ENCODE measurements at regions not wholly inside any gene's neighbourhood (a gene's known extent, or its start where the extent isn't known, plus 50 kb on each side); places are given as distances from the start of the nearest gene placed in this dataset.
"Not testable (repeated sequence)": the region's sequence is repeated elsewhere in the genome, so short reads cannot be mapped to it uniquely, and the experiment has no call there.

GRCh38 chr14:25431211-25432076, 381.5 kb upstream of the STXBP6 start:
- DNase-seq: peak; percentile 70

DNA sequence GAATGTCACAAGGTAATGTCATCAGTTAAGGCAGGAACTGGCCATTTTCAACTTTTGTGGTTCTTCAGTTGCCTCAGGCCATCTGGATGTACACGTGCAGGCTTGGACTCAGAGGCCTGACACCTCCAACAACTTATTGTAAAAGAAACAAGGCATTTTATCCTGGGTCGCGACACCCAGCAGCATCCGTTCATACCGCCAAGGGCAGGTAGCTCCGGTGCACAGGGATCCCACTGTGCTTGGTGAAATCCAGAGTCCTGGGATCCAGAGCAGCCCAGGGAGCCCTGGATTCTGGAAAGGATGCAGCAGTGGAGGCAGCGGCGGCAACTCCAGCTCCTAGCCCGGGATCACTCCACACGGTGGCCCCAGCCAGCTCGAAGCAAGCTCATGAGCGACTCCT, 380.9 kb upstream of the STXBP6 start:
- no peak for DNase-seq

GRCh38 chr14:25412998-25413397, 363.1 kb upstream of the STXBP6 start:
- DNase-seq: no peak

GRCh38 chr14:25411781-25412757, 362.1 kb upstream of the STXBP6 start:
- peak; percentile 64 for DNase-seq

DNA sequence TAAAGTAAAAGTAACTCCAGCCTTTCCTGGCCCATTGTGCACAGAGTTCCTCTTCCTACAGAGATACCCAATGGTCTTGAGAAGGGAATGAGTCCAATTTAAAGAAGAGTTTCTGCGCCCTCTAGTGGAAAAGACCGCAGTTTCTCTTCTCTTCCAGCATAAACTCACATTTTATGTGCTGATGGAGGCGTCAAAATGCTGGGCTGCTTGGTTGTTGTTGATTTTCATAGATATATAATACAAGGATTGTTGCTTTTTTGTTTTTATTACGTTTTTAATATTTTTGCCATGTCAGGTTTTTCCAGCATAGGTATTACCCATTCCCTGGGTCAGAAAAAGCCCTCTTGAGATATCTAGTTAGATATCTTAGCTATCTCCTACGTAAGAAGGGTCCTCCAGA, 356.9 kb upstream of the STXBP6 start:
- DNase-seq: peak; percentile 86

GRCh38 chr14:25400607-25401206, 350.8 kb upstream of the STXBP6 start:
- peak; percentile 87 for DNase-seq

DNA sequence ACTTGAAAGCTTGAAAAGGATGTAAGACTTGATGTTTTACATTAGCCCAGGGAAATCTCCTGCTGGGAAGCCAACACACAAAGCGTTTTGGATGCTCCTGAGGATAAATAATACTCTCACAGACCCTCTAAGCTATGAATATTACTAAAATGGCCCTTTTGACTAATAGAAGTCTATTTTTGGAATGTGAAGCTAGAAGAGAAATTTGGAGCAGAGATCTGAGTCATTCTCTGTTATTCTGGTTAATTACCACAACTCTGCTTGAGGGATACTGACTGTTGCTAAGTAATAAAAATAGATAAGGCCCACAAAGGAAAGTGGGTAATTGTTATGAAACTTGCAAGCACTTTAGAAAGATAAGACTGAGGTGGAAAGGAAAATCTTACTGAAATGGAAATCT, 346.2 kb upstream of the STXBP6 start:
- no peak for DNase-seq

GRCh38 chr14:25394791-25395391, 344.9 kb upstream of the STXBP6 start:
- DNase-seq: no peak

- no peak for DNase-seq
These were observed 344.4 kb upstream of the STXBP6 start for GRCh38 chr14:25394356-25394755.

- DNase-seq: no peak
These were observed 340.0 kb upstream of the STXBP6 start for GRCh38 chr14:25389948-25390347.

DNA sequence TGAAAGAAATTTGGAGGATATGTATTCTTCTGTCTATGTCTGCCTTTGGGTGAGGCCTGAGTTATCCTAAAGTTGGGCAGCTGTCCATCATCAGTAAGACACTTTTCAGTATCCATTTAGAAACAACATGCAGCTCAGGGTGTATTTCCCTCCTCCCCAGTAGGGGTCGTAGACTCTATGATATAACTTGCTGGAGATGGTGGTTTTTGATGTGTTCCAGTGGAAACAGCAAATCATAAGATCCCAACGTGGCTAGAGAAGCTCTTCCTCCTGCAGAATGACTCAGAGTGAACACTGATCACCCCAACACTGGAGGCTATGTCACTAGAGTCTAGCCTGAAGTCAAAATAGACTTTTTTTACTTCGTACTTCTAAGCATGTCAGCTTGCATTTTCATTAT, 331.6 kb upstream of the STXBP6 start:
- DNase-seq: peak; percentile 46

DNA sequence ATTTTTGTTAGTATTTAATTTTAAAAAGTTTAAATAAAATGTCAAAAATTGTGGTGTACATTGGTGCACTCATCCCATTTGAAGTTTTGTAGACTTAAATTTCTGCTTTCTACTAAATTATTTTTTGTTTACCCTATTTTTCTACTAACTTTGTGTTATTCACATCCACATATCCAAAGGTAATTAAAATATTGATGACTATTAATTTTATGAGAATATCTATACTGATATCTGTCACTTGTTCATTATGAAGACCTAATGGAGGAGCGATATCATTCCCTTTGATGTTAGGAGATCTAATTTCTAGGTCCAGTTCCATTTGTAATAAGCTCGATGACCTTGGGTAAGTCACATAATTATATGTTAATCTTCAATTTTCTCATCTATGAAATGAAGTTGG, 325.7 kb upstream of the STXBP6 start:
- no peak for DNase-seq

DNA sequence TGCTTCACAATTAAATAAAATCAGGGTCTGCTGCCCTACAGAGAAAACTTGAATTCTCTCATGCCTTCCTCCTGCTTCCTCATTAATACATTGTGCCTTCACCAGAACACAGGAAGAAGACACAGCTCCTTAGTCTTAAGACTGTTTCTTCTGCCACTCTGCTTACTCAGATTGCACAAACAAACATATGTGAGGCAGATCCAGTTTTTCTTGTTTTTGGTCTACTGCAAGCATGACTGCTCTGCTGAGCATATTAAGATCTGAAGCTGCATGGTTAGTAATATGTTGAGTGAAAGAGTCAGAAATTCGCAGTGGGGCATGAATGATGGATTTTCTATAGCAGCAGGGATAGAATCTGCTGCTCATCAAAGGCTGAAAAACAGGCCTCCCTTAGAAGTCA, 321.1 kb upstream of the STXBP6 start:
- no peak for DNase-seq

- DNase-seq: not testable (repeated sequence)
These were observed 320.1 kb upstream of the STXBP6 start for GRCh38 chr14:25370057-25370456.

DNA sequence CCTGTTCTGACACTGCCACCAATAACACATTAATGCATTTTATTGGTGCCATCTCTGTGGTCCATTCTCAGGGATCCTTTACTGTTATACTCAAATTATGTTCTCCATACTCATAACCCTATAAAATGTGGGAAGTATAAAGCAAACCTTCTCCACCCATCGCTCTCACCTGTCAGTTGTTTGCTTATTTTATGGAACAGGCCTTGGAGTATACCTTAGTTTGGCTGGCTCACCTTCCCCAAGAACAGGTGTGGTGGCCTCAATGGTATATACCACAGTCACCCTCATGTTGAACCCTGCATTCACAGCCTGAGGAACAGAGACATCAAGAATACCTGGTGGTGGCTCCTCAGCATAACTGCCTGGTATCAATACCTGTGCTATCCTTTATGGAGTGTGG, 308.4 kb upstream of the STXBP6 start:
- DNase-seq: no peak

DNA sequence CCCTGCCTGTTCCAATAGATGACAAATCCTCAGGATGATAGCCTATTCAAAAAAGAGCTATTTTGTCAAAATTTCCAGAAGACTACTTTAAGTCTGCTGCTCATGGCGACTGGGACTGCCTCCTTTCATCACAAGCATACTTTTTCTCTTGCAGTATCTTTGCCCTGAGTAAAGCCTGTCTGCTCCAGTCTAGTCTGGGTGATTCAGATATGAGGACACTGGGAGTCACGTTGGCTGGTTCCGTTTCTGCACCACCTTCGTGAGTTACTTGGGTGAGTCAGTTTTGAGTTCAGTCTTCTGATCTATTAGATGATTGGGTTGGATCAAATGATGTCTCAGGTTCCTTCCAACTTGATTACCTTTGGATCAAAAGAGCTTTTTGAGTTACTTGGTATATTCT, 301.3 kb upstream of the STXBP6 start:
- DNase-seq: no peak

DNA sequence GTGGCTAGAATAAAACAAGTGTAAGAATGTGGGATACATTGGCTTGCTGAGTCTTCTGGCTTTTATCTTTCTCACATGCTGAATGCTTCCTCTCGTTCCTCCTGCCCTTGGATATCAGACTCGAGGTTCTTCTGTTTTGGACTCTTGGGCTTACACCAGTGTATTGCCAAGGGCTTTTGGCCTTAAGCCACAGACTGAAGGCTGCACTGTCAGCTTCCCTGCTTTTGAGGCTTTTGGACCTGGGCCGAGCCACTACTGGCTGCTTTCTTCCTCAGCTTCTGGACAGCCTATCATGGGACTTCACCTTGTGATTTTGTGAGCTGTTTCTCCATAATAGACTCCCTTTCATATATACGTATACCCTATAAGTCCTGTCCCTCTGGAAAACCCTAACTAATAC, 300.9 kb upstream of the STXBP6 start:
- DNase-seq: no peak

- no peak for DNase-seq
These were observed 300.1 kb upstream of the STXBP6 start for GRCh38 chr14:25350021-25350420.

- DNase-seq: no peak
These were observed 299.3 kb upstream of the STXBP6 start for GRCh38 chr14:25349269-25349668.

- DNase-seq: no peak
These were observed 290.9 kb upstream of the STXBP6 start for GRCh38 chr14:25340882-25341281.

DNA sequence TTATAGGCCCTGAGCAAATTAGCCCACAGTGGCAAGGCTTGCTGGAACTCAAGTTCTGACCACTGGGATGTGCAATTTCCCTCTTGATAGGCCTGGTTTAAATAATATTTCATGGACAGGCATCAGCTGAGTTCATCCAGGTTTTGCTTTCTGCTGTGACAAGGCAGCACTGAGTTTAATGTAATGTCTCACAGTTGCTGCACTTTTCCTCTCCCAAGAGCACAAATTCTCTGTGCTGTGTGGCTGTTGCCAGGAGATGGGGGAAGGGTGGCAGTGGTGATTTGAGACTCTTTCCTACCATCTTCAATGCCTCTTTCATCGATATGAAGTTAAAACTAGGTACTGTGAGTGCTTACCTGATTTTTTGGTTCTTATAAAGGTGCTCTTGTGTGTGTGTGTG, 272.8 kb upstream of the STXBP6 start:
- DNase-seq: no peak

DNA sequence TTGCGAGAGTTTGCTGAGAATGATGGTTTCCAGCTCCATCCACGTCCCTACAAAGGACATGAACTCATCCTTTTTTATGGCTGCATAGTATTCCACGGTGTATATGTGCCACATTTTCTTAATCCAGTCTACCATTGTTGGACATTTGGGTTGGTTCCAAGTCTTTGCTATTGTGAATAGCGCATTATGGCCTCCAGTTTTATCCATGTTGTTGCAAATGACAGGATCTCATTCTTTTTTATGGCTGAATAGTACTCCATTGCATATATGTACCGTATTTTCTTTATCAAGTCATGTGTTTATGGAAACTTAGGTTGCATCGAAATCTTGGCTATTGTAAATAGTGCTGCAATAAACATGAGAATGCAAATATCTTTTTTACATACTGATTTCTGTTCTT, 266.1 kb upstream of the STXBP6 start:
- not testable (repeated sequence) for DNase-seq

DNA sequence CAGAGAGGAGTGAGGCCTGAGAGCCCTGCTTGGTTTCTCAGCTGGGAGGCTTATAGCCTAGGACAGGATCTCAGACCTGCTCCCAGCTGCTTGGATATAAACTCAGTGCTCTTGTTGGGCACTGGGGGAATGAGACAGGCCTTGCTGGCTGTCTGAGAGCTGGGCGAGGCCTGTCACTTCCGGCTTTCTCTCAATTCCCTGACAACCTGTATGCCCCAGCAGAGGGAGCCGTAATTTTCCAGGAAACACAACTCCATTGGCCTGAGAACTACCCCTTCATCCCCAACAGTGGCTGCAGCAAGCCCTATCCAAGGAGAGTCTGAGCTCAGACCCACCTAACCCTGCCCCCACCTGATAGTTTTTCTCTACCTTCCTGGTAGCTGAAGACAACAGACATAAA, 258.3 kb upstream of the STXBP6 start:
- peak; percentile 42 for DNase-seq
